ENCODE measurements at regions not wholly inside any gene's neighbourhood (a gene's known extent, or its start where the extent isn't known, plus 50 kb on each side); places are given as distances from the start of the nearest gene placed in this dataset.

- intact Hi-C loops (cut with DNase I; ENCODE audit: low total_unique reads) = no loop called here
- TF ChIP-seq EP300 (IDR thresholded peaks at IDR 0.05) (no peak), CTCF (IDR thresholded peaks at IDR 0.05) (no peak)
- WGBS, 5 donors = 72 to 94% (median 90%) methylated on average over 4 of the region's 4 CpGs
- no peak for DNase-seq
- peaks cover 0 to 3% (median 0%) of the 10 kb centered on the region in 4 donors for H3K9me3 ChIP-seq
- H3K4me3 ChIP-seq = no peak overlapping the region
- no peaks in the 10 kb centered on the region for H3K36me3 ChIP-seq
- peaks cover 11 to 19% (median 15%) of the 10 kb centered on the region in 4 donors for H3K4me1 ChIP-seq
- no peaks in the 10 kb centered on the region for H3K27me3 ChIP-seq
- H3K27ac ChIP-seq = peak overlapping the region in 2 of 5 donors; percentile 14 to 28
Measured at GRCh38 chr17:17419631-17420030, 57.2 kb upstream of the MED9 start.

GRCh38 chr17:17420082-17420481, 56.7 kb upstream of the MED9 start:
- peaks cover 0 to 8% (median 0%) of the 10 kb centered on the region in 4 donors for H3K9me3 ChIP-seq
- intact Hi-C loops (cut with DNase I; ENCODE audit: low total_unique reads) = no loop called here
- peaks cover 11 to 15% (median 14%) of the 10 kb centered on the region in 4 donors for H3K4me1 ChIP-seq
- H3K27ac ChIP-seq = peak overlapping the region in 2 of 5 donors; percentile 14 to 28
- H3K4me3 ChIP-seq = no peak overlapping the region
- no peaks in the 10 kb centered on the region for H3K27me3 ChIP-seq
- TF ChIP-seq CTCF (IDR thresholded peaks at IDR 0.05) (no peak), POLR2A (IDR thresholded peaks at IDR 0.05) (no peak), EP300 (IDR thresholded peaks at IDR 0.05) (no peak), POLR2AphosphoS5 (IDR thresholded peaks at IDR 0.05) (no peak)
- no peaks in the 10 kb centered on the region for H3K36me3 ChIP-seq
- 58 to 71% (median 68%) methylated on average over 4 of the region's 4 CpGs for WGBS, 5 donors
- peak in 1 of 2 donors; percentile 45 for DNase-seq

GRCh38 chr17:17420561-17421269, 56.1 kb upstream of the MED9 start:
- intact Hi-C loops (cut with DNase I; ENCODE audit: low total_unique reads) = no loop called here
- no peaks in the 10 kb centered on the region for H3K36me3 ChIP-seq
- peak overlapping the region in 1 of 5 donors; percentile 28 for H3K27ac ChIP-seq
- DNase-seq = peak in 1 of 2 donors; percentile 57
- TF ChIP-seq POLR2A (IDR thresholded peaks at IDR 0.05) = no peak
- TF ChIP-seq POLR2AphosphoS5 (IDR thresholded peaks at IDR 0.05) = no peak
- TF ChIP-seq CTCF (IDR thresholded peaks at IDR 0.05) = no peak
- TF ChIP-seq EP300 (IDR thresholded peaks at IDR 0.05) = no peak
- no peak overlapping the region for H3K4me3 ChIP-seq
- peaks cover 0 to 8% (median 0%) of the 10 kb centered on the region in 4 donors for H3K9me3 ChIP-seq
- H3K4me1 ChIP-seq = peaks cover 11 to 15% (median 14%) of the 10 kb centered on the region in 4 donors
- WGBS, 5 donors = 69 to 81% (median 79%) methylated on average over 16 of the region's 16 CpGs
- H3K27me3 ChIP-seq = no peaks in the 10 kb centered on the region

- Histone ChIP-seq H3K27ac (no peak overlapping the region), H3K27me3 (no peaks in the 10 kb centered on the region), H3K4me1 (peaks cover 5 to 9% (median 7%) of the 10 kb centered on the region in 4 donors), H3K36me3 (no peaks in the 10 kb centered on the region), H3K9me3 (peaks cover 0 to 8% (median 0%) of the 10 kb centered on the region in 4 donors), H3K4me3 (no peak overlapping the region)
- no peak for DNase-seq
- TF ChIP-seq CTCF (IDR thresholded peaks at IDR 0.05) = no peak
- TF ChIP-seq POLR2A (IDR thresholded peaks at IDR 0.05) = no peak
- TF ChIP-seq POLR2AphosphoS5 (IDR thresholded peaks at IDR 0.05) = no peak
- TF ChIP-seq EP300 (IDR thresholded peaks at IDR 0.05) = no peak
- intact Hi-C loops (cut with DNase I; ENCODE audit: low total_unique reads) = no loop called here
- 91 to 95% (median 92%) methylated on average over 10 of the region's 10 CpGs for WGBS, 5 donors
Measured at GRCh38 chr17:17421346-17422216, 55.2 kb upstream of the MED9 start.

Data from stomach (tissue), 8 donors.